ENCODE measurements at regions not wholly inside any gene's neighbourhood (a gene's known extent, or its start where the extent isn't known, plus 50 kb on each side); places are given as distances from the start of the nearest gene placed in this dataset.
"Not testable (repeated sequence)": the region's sequence is repeated elsewhere in the genome, so short reads cannot be mapped to it uniquely, and the experiment has no call there.

GRCh38 chr13:111680100-111680499 lies 359.7 kb downstream of the TEX29 start:
- H3K27me3 ChIP-seq (ENCODE audit: control insufficient read depth in 3 of 3, insufficient read depth in 3 of 3, low read length in 2 of 3); H3K27ac ChIP-seq (ENCODE audit: low read depth in 1 of 2, low read length in 1 of 2); H3K36me3 ChIP-seq (ENCODE audit: control insufficient read depth in 4 of 4, insufficient read depth in 4 of 4, low read length in 4 of 4); H3K4me3 ChIP-seq; H3K9me3 ChIP-seq (ENCODE audit: control insufficient read depth in 4 of 4, insufficient read depth in 3 of 4, low read length in 3 of 4); H3K4me1 ChIP-seq (ENCODE audit: control insufficient read depth in 5 of 5, insufficient read depth in 5 of 5, low read length in 5 of 5); ATAC-seq (ENCODE audit: insufficient read depth, low FRiP score); H3K9ac ChIP-seq (ENCODE audit: insufficient read depth in 1 of 2, low read length in 2 of 2); DNase-seq: not testable (repeated sequence)
- WGBS, 2 donors = no CpG with 5 or more reads among the region's 13 CpGs

GRCh38 chr13:111692028-111692427 lies 371.6 kb downstream of the TEX29 start:
- not testable (repeated sequence) for ATAC-seq (ENCODE audit: insufficient read depth, low FRiP score); H3K9ac ChIP-seq (ENCODE audit: insufficient read depth in 1 of 2, low read length in 2 of 2); DNase-seq; H3K36me3 ChIP-seq (ENCODE audit: control insufficient read depth in 4 of 4, insufficient read depth in 4 of 4, low read length in 4 of 4); H3K27ac ChIP-seq (ENCODE audit: low read depth in 1 of 2, low read length in 1 of 2); H3K9me3 ChIP-seq (ENCODE audit: control insufficient read depth in 4 of 4, insufficient read depth in 3 of 4, low read length in 3 of 4); H3K27me3 ChIP-seq (ENCODE audit: control insufficient read depth in 3 of 3, insufficient read depth in 3 of 3, low read length in 2 of 3); H3K4me1 ChIP-seq (ENCODE audit: control insufficient read depth in 5 of 5, insufficient read depth in 5 of 5, low read length in 5 of 5); H3K4me3 ChIP-seq
- 65 to 69% methylated on average over 2 of the region's 2 CpGs for WGBS, 2 donors

- DNase-seq; H3K9me3 ChIP-seq (ENCODE audit: control insufficient read depth in 4 of 4, insufficient read depth in 3 of 4, low read length in 3 of 4): not testable (repeated sequence)
- WGBS, 2 donors = no CpG with 5 or more reads among the region's 11 CpGs
Observed at GRCh38 chr13:111696121-111696520, 370.8 kb upstream of the SOX1 start.

GRCh38 chr13:111702059-111702458 lies 364.9 kb upstream of the SOX1 start:
- H3K9ac ChIP-seq (ENCODE audit: insufficient read depth in 1 of 2, low read length in 2 of 2); H3K27me3 ChIP-seq (ENCODE audit: control insufficient read depth in 3 of 3, insufficient read depth in 3 of 3, low read length in 2 of 3); DNase-seq; H3K4me3 ChIP-seq; ATAC-seq (ENCODE audit: insufficient read depth, low FRiP score); H3K9me3 ChIP-seq (ENCODE audit: control insufficient read depth in 4 of 4, insufficient read depth in 3 of 4, low read length in 3 of 4); H3K36me3 ChIP-seq (ENCODE audit: control insufficient read depth in 4 of 4, insufficient read depth in 4 of 4, low read length in 4 of 4); H3K27ac ChIP-seq (ENCODE audit: low read depth in 1 of 2, low read length in 1 of 2); H3K4me1 ChIP-seq (ENCODE audit: control insufficient read depth in 5 of 5, insufficient read depth in 5 of 5, low read length in 5 of 5): not testable (repeated sequence)
- no CpG with 5 or more reads among the region's 5 CpGs for WGBS, 2 donors

More at GRCh38 chr13:111696121-111696520, 370.8 kb upstream of the SOX1 start:
- H3K4me3 ChIP-seq; H3K4me1 ChIP-seq (ENCODE audit: control insufficient read depth in 5 of 5, insufficient read depth in 5 of 5, low read length in 5 of 5); H3K9ac ChIP-seq (ENCODE audit: insufficient read depth in 1 of 2, low read length in 2 of 2); H3K27ac ChIP-seq (ENCODE audit: low read depth in 1 of 2, low read length in 1 of 2); H3K27me3 ChIP-seq (ENCODE audit: control insufficient read depth in 3 of 3, insufficient read depth in 3 of 3, low read length in 2 of 3); ATAC-seq (ENCODE audit: insufficient read depth, low FRiP score); H3K36me3 ChIP-seq (ENCODE audit: control insufficient read depth in 4 of 4, insufficient read depth in 4 of 4, low read length in 4 of 4): not testable (repeated sequence)
